ENCODE measurements at regions not wholly inside any gene's neighbourhood (a gene's known extent, or its start where the extent isn't known, plus 50 kb on each side); places are given as distances from the start of the nearest gene placed in this dataset.
A peak's percentile ranks its signal among the peaks of the same experiment; 100 is the strongest.
"Not testable (repeated sequence)": the region's sequence is repeated elsewhere in the genome, so short reads cannot be mapped to it uniquely, and the experiment has no call there.

- no peak overlapping the region for H3K4me3 Mint-ChIP-seq
- H2AFZ ChIP-seq (ENCODE audit: insufficient read depth, low read depth, low read length, poor library complexity, severe bottlenecking): no peak overlapping the region
- intact Hi-C loops (cut with micrococcal nuclease): loop anchor here in 1 of 2 donors (5.0 to 10.0 kb wide), 2 partner anchors 167 to 294 kb away; no protein-coding TSS in a partner anchor
- H3K79me2 ChIP-seq (ENCODE audit: insufficient read depth, low read length): no peaks in the 10 kb centered on the region
- peaks cover 0 to 1% of the 10 kb centered on the region in 2 donors for H3K36me3 Mint-ChIP-seq
- H3K27ac ChIP-seq (ENCODE audit: low read depth in 1 of 2, low read length in 2 of 2): no peak overlapping the region
- peaks cover 0 to 4% of the 10 kb centered on the region in 2 donors for H3K4me1 ChIP-seq (ENCODE audit: control insufficient read depth in 1 of 2, insufficient read depth in 2 of 2, low read length in 2 of 2)
- 100% methylated on average over 2 of the region's 7 CpGs for WGBS (ENCODE audit: insufficient coverage)
- H3K27me3 Mint-ChIP-seq (ENCODE audit: low read depth in 3 of 3): peaks cover 22 to 39% (median 36%) of the 10 kb centered on the region in 3 donors
- peaks cover 6% of the 10 kb centered on the region for H3K4me1 Mint-ChIP-seq
- H3K36me3 ChIP-seq (replicated peaks in 1 of 2; ENCODE audit: control insufficient read depth in 1 of 2, insufficient read depth in 2 of 2, low read length in 2 of 2): no peaks in the 10 kb centered on the region
- no peak overlapping the region for H3K27ac Mint-ChIP-seq
- no peak overlapping the region for H3K4me3 ChIP-seq (replicated peaks in 1 of 3; ENCODE audit: low read depth in 2 of 3, low read length in 3 of 3)
- TF ChIP-seq CTCF (IDR thresholded peaks at IDR 0.05): no peak
- H3K27me3 ChIP-seq (ENCODE audit: control insufficient read depth in 2 of 2, insufficient read depth in 2 of 2, low read length in 2 of 2): peaks cover 27% of the 10 kb centered on the region in 2 donors
- H3K4me2 ChIP-seq (replicated peaks; ENCODE audit: extremely low read depth, low read length, poor library complexity, severe bottlenecking): no peak overlapping the region
- no peaks in the 10 kb centered on the region for H4K20me1 ChIP-seq (ENCODE audit: insufficient read depth, low read length)
- no peak for DNase-seq
- peaks cover 0 to 4% of the 10 kb centered on the region in 2 donors for H3K9me3 ChIP-seq (replicated peaks in 1 of 2; ENCODE audit: control insufficient read depth in 1 of 2, insufficient read depth in 1 of 2, low read length in 2 of 2)
- H3K9ac ChIP-seq (ENCODE audit: insufficient read depth, low read length, poor library complexity, severe bottlenecking): no peak overlapping the region
- peaks cover 0 to 3% (median 0%) of the 10 kb centered on the region in 7 donors for H3K9me3 Mint-ChIP-seq
Observed at GRCh38 chr1:157197906-157198435, 59.8 kb upstream of the ETV3 start.

- not testable (repeated sequence) for H3K27ac ChIP-seq (ENCODE audit: low read depth in 1 of 2, low read length in 2 of 2); H3K9me3 Mint-ChIP-seq; H3K9ac ChIP-seq (ENCODE audit: insufficient read depth, low read length, poor library complexity, severe bottlenecking); H3K79me2 ChIP-seq (ENCODE audit: insufficient read depth, low read length); H3K4me1 ChIP-seq (ENCODE audit: control insufficient read depth in 1 of 2, insufficient read depth in 2 of 2, low read length in 2 of 2); H3K4me1 Mint-ChIP-seq; H3K27ac Mint-ChIP-seq; H3K36me3 ChIP-seq (replicated peaks in 1 of 2; ENCODE audit: control insufficient read depth in 1 of 2, insufficient read depth in 2 of 2, low read length in 2 of 2); H2AFZ ChIP-seq (ENCODE audit: insufficient read depth, low read depth, low read length, poor library complexity, severe bottlenecking); H3K9me3 ChIP-seq (replicated peaks in 1 of 2; ENCODE audit: control insufficient read depth in 1 of 2, insufficient read depth in 1 of 2, low read length in 2 of 2); H3K36me3 Mint-ChIP-seq; H4K20me1 ChIP-seq (ENCODE audit: insufficient read depth, low read length)
- 0% methylated on average over 1 of the region's 11 CpGs for WGBS (ENCODE audit: insufficient coverage)
- Histone ChIP-seq H3K4me3 (replicated peaks in 1 of 3; ENCODE audit: low read depth in 2 of 3, low read length in 3 of 3) (peak overlapping the region in 1 of 3 experiments; percentile 20), H3K27me3 (ENCODE audit: control insufficient read depth in 2 of 2, insufficient read depth in 2 of 2, low read length in 2 of 2) (peaks cover 27 to 32% of the 10 kb centered on the region in 2 donors), H3K4me2 (replicated peaks; ENCODE audit: extremely low read depth, low read length, poor library complexity, severe bottlenecking) (peak overlapping the region; percentile 25)
- peaks cover 26 to 45% (median 35%) of the 10 kb centered on the region in 3 donors for H3K27me3 Mint-ChIP-seq (ENCODE audit: low read depth in 3 of 3)
- TF ChIP-seq CTCF (IDR thresholded peaks at IDR 0.05): peak; percentile 42
- peak overlapping the region in 1 of 2 donors; percentile 23 for H3K4me3 Mint-ChIP-seq
- intact Hi-C loops (cut with micrococcal nuclease): loop anchor here in 1 of 2 donors (5.0 to 10.0 kb wide), 2 partner anchors 168 to 295 kb away; no protein-coding TSS in a partner anchor
- DNase-seq: peak in 1 of 3 donors; percentile 5
Observed at GRCh38 chr1:157196670-157197456, 58.7 kb upstream of the ETV3 start.

Measured in CD14-positive monocyte (primary cell).